Testis (tissue), 2 donors: ENCODE measurements at regions not wholly inside any gene's neighbourhood (a gene's known extent, or its start where the extent isn't known, plus 50 kb on each side); places are given as distances from the start of the nearest gene placed in this dataset.

Experiments used
- POLR2A ChIP-seq: fragments of 450-650 bp; IDR thresholded peaks from one replicate; pipeline ENCODE4 v1.6.1; 2017; ENCODE audit warnings: antibody characterized with exemption, mild to moderate bottlenecking, moderate library complexity
- TF ChIP-seq, protein P1 (sequence below), 3 experiments: fragments of 450-650 bp in 2 of 3; fragments of 200-600 bp in 1 of 3; sonication (generic) in 1 of 3; IDR thresholded peaks; one replicate each; pipeline ENCODE4 v1.5.1; 2016 to 2019; ENCODE audit warnings: antibody characterized with exemption in 3 of 3, mild to moderate bottlenecking in 2 of 3, moderate library complexity in 1 of 3

DNA sequence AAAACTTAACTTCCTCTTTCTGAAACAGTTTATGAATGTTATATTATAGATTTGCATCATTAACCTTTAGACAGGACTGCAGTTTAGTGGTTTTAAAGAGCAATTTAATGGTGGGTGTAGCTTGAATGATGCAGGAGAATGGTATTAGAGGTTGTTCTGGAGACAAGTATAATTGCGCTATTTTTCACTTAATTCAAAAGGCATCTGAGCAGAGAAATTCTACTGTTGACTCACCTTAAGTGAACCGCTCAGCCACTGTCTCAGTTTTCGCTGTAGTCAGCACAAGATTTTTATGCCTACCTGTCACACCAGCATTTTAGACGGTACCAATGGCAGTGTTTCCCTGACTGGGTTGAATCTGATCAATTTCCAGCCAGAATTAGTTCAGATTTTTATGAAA is 348.8 kb upstream of the DCBLD2 start:
- TF ChIP-seq POLR2A, result no peak
- TF ChIP-seq, protein P1, sequence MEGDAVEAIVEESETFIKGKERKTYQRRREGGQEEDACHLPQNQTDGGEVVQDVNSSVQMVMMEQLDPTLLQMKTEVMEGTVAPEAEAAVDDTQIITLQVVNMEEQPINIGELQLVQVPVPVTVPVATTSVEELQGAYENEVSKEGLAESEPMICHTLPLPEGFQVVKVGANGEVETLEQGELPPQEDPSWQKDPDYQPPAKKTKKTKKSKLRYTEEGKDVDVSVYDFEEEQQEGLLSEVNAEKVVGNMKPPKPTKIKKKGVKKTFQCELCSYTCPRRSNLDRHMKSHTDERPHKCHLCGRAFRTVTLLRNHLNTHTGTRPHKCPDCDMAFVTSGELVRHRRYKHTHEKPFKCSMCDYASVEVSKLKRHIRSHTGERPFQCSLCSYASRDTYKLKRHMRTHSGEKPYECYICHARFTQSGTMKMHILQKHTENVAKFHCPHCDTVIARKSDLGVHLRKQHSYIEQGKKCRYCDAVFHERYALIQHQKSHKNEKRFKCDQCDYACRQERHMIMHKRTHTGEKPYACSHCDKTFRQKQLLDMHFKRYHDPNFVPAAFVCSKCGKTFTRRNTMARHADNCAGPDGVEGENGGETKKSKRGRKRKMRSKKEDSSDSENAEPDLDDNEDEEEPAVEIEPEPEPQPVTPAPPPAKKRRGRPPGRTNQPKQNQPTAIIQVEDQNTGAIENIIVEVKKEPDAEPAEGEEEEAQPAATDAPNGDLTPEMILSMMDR (IDR thresholded peaks at IDR 0.05), result no peak
